K562 (cell line): ENCODE measurements at regions not wholly inside any gene's neighbourhood (a gene's known extent, or its start where the extent isn't known, plus 50 kb on each side); places are given as distances from the start of the nearest gene placed in this dataset.
"Not testable (repeated sequence)": the region's sequence is repeated elsewhere in the genome, so short reads cannot be mapped to it uniquely, and the experiment has no call there.

Experiments
- C11orf30 ChIP-seq: fragments of 450-650 bp; IDR thresholded peaks from 2 replicates; pipeline ENCODE4 v1.6.1; 2016; ENCODE audit warnings: low read depth, mild to moderate bottlenecking
- EZH2 ChIP-seq: IDR thresholded peaks from 2 replicates; pipeline ENCODE4 v1.6.1; 2012; ENCODE audit warnings: low read depth, mild to moderate bottlenecking, inconsistent platforms, low read length, borderline replicate concordance
- FIP1L1 ChIP-seq: fragments of 200-400 bp; formaldehyde crosslinking; IDR thresholded peaks from 2 replicates; pipeline ENCODE4 v1.6.1; 2018; ENCODE audit warnings: mild to moderate bottlenecking, low read depth, low read length; ENCODE audit not compliant: poor library complexity, severe bottlenecking
- SMARCC2 ChIP-seq: fragments of 450-650 bp; IDR thresholded peaks from 2 replicates; pipeline ENCODE4 v1.6.1; 2017; ENCODE audit warnings: antibody characterized with exemption, moderate library complexity, mild to moderate bottlenecking, low read depth
- ZNF174 ChIP-seq: fragments of 250-450 bp; sonication (Bioruptor Pico); IDR thresholded peaks from 2 replicates; pipeline ENCODE4 v1.4.0; 2020; ENCODE audit warnings: mild to moderate bottlenecking

DNA sequence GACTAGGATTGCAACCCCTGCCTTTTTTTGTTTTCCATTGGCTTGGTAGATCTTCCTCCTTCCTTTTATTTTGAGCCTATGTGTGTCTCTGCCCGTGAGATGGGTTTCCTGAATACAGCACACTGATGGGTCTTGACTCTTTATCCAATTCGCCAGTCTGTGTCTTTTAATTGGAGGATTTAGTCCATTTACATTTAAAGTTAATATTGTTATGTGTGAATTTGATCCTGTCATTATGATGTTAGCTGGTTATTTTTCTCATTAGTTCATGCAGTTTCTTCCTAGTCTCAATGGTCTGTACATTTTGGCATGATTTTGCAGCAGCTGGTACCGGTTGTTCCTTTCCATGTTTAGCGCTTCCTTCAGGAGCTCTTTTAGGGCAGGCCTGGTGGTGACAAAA, 204.7 kb upstream of the ZNF804B start:
- TF ChIP-seq C11orf30; EZH2; ZNF174 (CRISPR knock-in tag); SMARCC2; FIP1L1: not testable (repeated sequence)
